ENCODE measurements at regions not wholly inside any gene's neighbourhood (a gene's known extent, or its start where the extent isn't known, plus 50 kb on each side); places are given as distances from the start of the nearest gene placed in this dataset.

DNA sequence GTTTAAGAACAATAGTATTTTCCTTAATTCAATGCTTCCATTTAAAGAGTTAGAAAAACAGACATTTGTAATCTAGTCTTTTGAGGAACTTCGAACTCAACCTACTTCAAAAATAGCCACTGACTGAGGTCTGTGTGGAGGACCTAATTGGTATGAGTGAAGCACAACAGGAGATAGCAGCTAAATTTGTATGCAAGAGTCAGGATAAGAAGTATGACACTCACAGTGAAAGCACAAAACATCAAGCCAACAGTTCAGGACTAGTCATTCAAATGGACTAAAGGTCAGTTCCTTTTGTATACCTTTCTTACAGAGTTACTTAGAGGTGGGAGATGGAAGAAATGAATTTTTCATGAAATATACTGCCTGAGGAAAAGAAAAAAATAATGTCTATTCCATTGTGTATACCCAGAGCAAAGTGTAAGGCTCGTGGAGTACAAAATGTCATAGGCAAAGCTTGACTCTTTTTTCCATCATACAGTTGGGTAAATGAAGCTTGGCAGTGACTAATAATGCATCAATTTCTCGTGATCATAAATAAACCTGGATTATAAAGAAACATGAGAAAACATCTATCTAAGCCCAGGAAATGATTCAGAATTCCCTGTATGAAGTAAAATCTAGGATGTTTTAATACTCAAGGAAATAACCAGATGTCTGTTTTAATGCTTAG lies 1005.2 kb upstream of the CADM2 start:
- TF ChIP-seq ZNF274 (IDR thresholded peaks at IDR 0.05; ENCODE audit: insufficient read depth, insufficient read length) (no peak), BRCA1 (IDR thresholded peaks at IDR 0.05; ENCODE audit: low read depth, low read length) (no peak), GATAD2B (conservative IDR thresholded peaks at IDR 0.05; ENCODE audit: low read depth) (no peak)
- TF ChIP-seq, protein P1, sequence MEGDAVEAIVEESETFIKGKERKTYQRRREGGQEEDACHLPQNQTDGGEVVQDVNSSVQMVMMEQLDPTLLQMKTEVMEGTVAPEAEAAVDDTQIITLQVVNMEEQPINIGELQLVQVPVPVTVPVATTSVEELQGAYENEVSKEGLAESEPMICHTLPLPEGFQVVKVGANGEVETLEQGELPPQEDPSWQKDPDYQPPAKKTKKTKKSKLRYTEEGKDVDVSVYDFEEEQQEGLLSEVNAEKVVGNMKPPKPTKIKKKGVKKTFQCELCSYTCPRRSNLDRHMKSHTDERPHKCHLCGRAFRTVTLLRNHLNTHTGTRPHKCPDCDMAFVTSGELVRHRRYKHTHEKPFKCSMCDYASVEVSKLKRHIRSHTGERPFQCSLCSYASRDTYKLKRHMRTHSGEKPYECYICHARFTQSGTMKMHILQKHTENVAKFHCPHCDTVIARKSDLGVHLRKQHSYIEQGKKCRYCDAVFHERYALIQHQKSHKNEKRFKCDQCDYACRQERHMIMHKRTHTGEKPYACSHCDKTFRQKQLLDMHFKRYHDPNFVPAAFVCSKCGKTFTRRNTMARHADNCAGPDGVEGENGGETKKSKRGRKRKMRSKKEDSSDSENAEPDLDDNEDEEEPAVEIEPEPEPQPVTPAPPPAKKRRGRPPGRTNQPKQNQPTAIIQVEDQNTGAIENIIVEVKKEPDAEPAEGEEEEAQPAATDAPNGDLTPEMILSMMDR (IDR thresholded peaks at IDR 0.05 in 2 of 3, conservative IDR thresholded peaks at IDR 0.05 in 1 of 3; ENCODE audit: control insufficient read depth in 2 of 3, extremely low read depth in 1 of 3, insufficient read depth in 1 of 3, low read depth in 3 of 3, low read length in 3 of 3), result no peak

Data from GM12878 (cell line).